H9 (cell line): ENCODE measurements at regions not wholly inside any gene's neighbourhood (a gene's known extent, or its start where the extent isn't known, plus 50 kb on each side); places are given as distances from the start of the nearest gene placed in this dataset.
"Not testable (repeated sequence)": the region's sequence is repeated elsewhere in the genome, so short reads cannot be mapped to it uniquely, and the experiment has no call there.

Experiments
- DNase-seq: peaks from one replicate; pipeline ENCODE4 v3.0.0-alpha.2; 2017
- H2AFZ ChIP-seq: one replicate; pipeline ENCODE4 v1.6.1; 2013; ENCODE audit warnings: mild to moderate bottlenecking, low read length, control low read depth, moderate library complexity
- H2AK5ac ChIP-seq: 2 replicates; pipeline ENCODE4 v1.6.1; 2013; ENCODE audit warnings: low read length, control low read depth, mixed read lengths; ENCODE audit not compliant: insufficient read length
- H2BK120ac ChIP-seq: one replicate; pipeline ENCODE4 v1.6.1; 2013; ENCODE audit warnings: low read depth, mild to moderate bottlenecking, low read length, control low read depth, inconsistent platforms; ENCODE audit not compliant: poor library complexity, severe bottlenecking
- H2BK12ac ChIP-seq: 2 replicates; pipeline ENCODE4 v1.6.1; 2013; ENCODE audit warnings: low read length, control low read depth, mixed read lengths, low read depth; ENCODE audit not compliant: insufficient read length
- H2BK15ac ChIP-seq: 2 replicates; pipeline ENCODE4 v1.6.1; 2013; ENCODE audit warnings: low read depth, low read length, control low read depth
- H2BK20ac ChIP-seq: one replicate; pipeline ENCODE4 v1.6.1; 2013; ENCODE audit warnings: low read depth, mild to moderate bottlenecking, low read length, control low read depth, inconsistent platforms; ENCODE audit not compliant: poor library complexity, severe bottlenecking
- H2BK5ac ChIP-seq: 2 replicates; pipeline ENCODE4 v1.6.1; 2013; ENCODE audit warnings: low read length, control low read depth, mixed read lengths; ENCODE audit not compliant: insufficient read length
- H3K14ac ChIP-seq: 2 replicates; pipeline ENCODE4 v1.6.1; 2013; ENCODE audit warnings: low read length, control low read depth; ENCODE audit not compliant: insufficient read depth
- H3K18ac ChIP-seq: 2 replicates; pipeline ENCODE4 v1.6.1; 2013; ENCODE audit warnings: low read depth, mild to moderate bottlenecking, mixed read lengths, low read length, control low read depth; ENCODE audit not compliant: insufficient read length
- H3K23ac ChIP-seq: 2 replicates; pipeline ENCODE4 v1.6.1; 2013; ENCODE audit warnings: low read length, control low read depth, mixed read lengths, low read depth; ENCODE audit not compliant: insufficient read length
- H3K23me2 ChIP-seq: 2 replicates; pipeline ENCODE4 v1.6.1; 2013; ENCODE audit warnings: low read depth, mild to moderate bottlenecking, mixed read lengths, low read length, control low read depth; ENCODE audit not compliant: insufficient read length, poor library complexity, severe bottlenecking
- H3K27ac ChIP-seq: 2 replicates; pipeline ENCODE4 v1.5.1; 2013; ENCODE audit warnings: low read length, control low read depth, mixed read lengths, low read depth; ENCODE audit not compliant: insufficient read length
- H3K27me3 ChIP-seq: 2 replicates; pipeline ENCODE4 v1.6.1; 2013; ENCODE audit warnings: low read length, control low read depth, inconsistent platforms; ENCODE audit not compliant: insufficient read depth
- H3K4ac ChIP-seq: 2 replicates; pipeline ENCODE4 v1.6.1; 2013; ENCODE audit warnings: low read depth, mild to moderate bottlenecking, control low read depth, inconsistent platforms, low read length, moderate library complexity
- H3K4me1 ChIP-seq: 2 replicates; pipeline ENCODE4 v1.6.1; 2013; ENCODE audit warnings: low read length, control low read depth, inconsistent platforms; ENCODE audit not compliant: insufficient read depth
- H3K4me2 ChIP-seq: 2 replicates; pipeline ENCODE4 v1.6.1; 2013; ENCODE audit warnings: low read length, control low read depth, mixed read lengths; ENCODE audit not compliant: insufficient read length, insufficient read depth
- H3K56ac ChIP-seq: 2 replicates; pipeline ENCODE4 v1.6.1; 2013; ENCODE audit warnings: low read depth, mild to moderate bottlenecking, mixed read lengths, low read length, control low read depth; ENCODE audit not compliant: insufficient read length
- H3K79me1 ChIP-seq: 2 replicates; pipeline ENCODE4 v1.6.1; 2013; ENCODE audit warnings: low read depth, mild to moderate bottlenecking, moderate library complexity, low read length, control low read depth, inconsistent platforms; ENCODE audit not compliant: insufficient read depth, poor library complexity, severe bottlenecking
- H3K79me2 ChIP-seq: 2 replicates; pipeline ENCODE4 v1.6.1; 2013; ENCODE audit warnings: low read length, control low read depth, inconsistent platforms; ENCODE audit not compliant: insufficient read depth
- H3K9ac ChIP-seq: 2 replicates; pipeline ENCODE4 v1.6.1; 2013; ENCODE audit warnings: low read length, control low read depth, mixed read lengths; ENCODE audit not compliant: insufficient read length; ENCODE audit errors: extremely low read depth
- H3K9me3 ChIP-seq: one replicate; pipeline ENCODE4 v1.6.1; 2013; ENCODE audit warnings: low read depth, low read length, inconsistent platforms; ENCODE audit not compliant: control insufficient read depth
- H3T11ph ChIP-seq: one replicate; pipeline ENCODE4 v1.6.1; 2013; ENCODE audit warnings: mild to moderate bottlenecking, low read length, control low read depth, inconsistent platforms
- H4K20me1 ChIP-seq: one replicate; pipeline ENCODE4 v1.6.1; 2013; ENCODE audit not compliant: control insufficient read depth, insufficient read length, insufficient read depth
- H4K5ac ChIP-seq: 2 replicates; pipeline ENCODE4 v1.6.1; 2013; ENCODE audit warnings: low read depth, mild to moderate bottlenecking, mixed read lengths, low read length, control low read depth; ENCODE audit not compliant: insufficient read length
- H4K8ac ChIP-seq: replicated peaks from 2 replicates; pipeline ENCODE4 v1.6.1; 2013; ENCODE audit warnings: low read length, control low read depth, mixed read lengths, low read depth; ENCODE audit not compliant: insufficient read length
- H4K91ac ChIP-seq: 2 replicates; pipeline ENCODE4 v1.6.1; 2013; ENCODE audit warnings: low read depth, mild to moderate bottlenecking, moderate library complexity, mixed read lengths, low read length, control low read depth; ENCODE audit not compliant: insufficient read length
- H3K27ac Mint-ChIP-seq, 3 experiments: 2 replicates in 2 of 3; 3 replicates in 1 of 3; pipeline ENCODE4 v1.8.0; 2020 to 2021; ENCODE audit warnings: mixed read lengths in 3 of 3, mild to moderate bottlenecking in 1 of 3, moderate library complexity in 1 of 3
- H3K27me3 Mint-ChIP-seq: 2 replicates; pipeline ENCODE4 v1.8.0; 2021; ENCODE audit warnings: low read depth, mild to moderate bottlenecking, moderate library complexity, mixed read lengths
- H3K36me3 Mint-ChIP-seq, 3 experiments: 2 replicates in 2 of 3; 3 replicates in 1 of 3; pipeline ENCODE4 v1.8.0; 2020 to 2021; ENCODE audit warnings: low read depth in 3 of 3, mixed read lengths in 3 of 3; ENCODE audit not compliant: insufficient read depth in 1 of 3
- H3K4me1 Mint-ChIP-seq, 2 experiments: 2 replicates each; pipeline ENCODE4 v1.8.0; 2020; ENCODE audit warnings: mixed read lengths in 2 of 2
- H3K4me3 Mint-ChIP-seq, 2 experiments: 2 replicates in 1 of 2; 3 replicates in 1 of 2; pipeline ENCODE4 v1.8.0; 2020 to 2021; ENCODE audit warnings: mild to moderate bottlenecking in 2 of 2, mixed read lengths in 2 of 2, moderate library complexity in 1 of 2
- H3K9me3 Mint-ChIP-seq, 2 experiments: 2 replicates in 1 of 2; 3 replicates in 1 of 2; pipeline ENCODE4 v1.8.0; 2020; ENCODE audit warnings: mild to moderate bottlenecking in 2 of 2, mixed read lengths in 2 of 2, moderate library complexity in 1 of 2
- WGBS: extraction: QIAGEN DNeasy Blood & Tissue Kit; methylation state at CpG from one replicate; pipeline ENCODE4 v1.1.7; 2013; ENCODE audit warnings: missing lambda C conversion rate, low lambda C conversion rate, mixed read lengths; ENCODE audit not compliant: insufficient read length; ENCODE audit errors: extremely low coverage; 5-methylcytosine and 5-hydroxymethylcytosine counted together
- TF ChIP-seq, protein P1 (sequence below): fragments of 200-600 bp; sonication (generic); conservative IDR thresholded peaks from 3 replicates; pipeline ENCODE4 v1.8.0; 2021; ENCODE audit warnings: antibody characterized with exemption, mild to moderate bottlenecking

DNA sequence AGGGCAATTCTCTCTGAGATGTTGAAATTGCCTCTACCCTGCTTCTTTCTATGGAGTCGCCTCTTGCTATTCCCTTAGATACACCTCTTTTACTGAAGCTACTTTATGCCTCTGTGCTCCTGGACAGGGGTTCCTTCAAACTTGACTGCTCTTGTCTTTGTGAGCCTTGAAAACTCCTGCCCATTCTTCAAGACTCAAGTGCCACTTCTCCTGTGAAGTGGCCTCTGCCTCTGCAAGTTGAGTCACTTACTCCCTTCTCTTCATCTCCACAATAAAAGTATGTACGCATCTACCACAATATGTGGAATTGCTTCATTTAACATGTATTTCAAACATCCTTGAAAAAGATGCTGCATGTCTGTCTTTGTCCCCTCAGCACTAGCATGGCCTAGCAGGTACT lies 66.0 kb upstream of the TPP2 start:
- H3K79me1 ChIP-seq: no peaks in the 10 kb centered on the region
- H3K23ac ChIP-seq: no peak overlapping the region
- no peak overlapping the region for H2AFZ ChIP-seq
- no peak overlapping the region for H3K14ac ChIP-seq
- Mint-ChIP-seq H3K27me3 (no peaks in the 10 kb centered on the region; the same call in 1 of the 2 replicates), H3K27ac (no peak overlapping the region; a peak in 1 of 7 replicates), H3K4me3 (no peak overlapping the region), H3K9me3 (peaks cover 0 to 3% of the 10 kb centered on the region in 2 experiments; a peak in 2 of 5 replicates), H3K36me3 (no peaks in the 10 kb centered on the region), H3K4me1 (peaks cover 12 to 14% of the 10 kb centered on the region in 2 experiments)
- H3K4ac ChIP-seq: no peak overlapping the region
- H3K79me2 ChIP-seq: no peaks in the 10 kb centered on the region
- H3K18ac ChIP-seq: no peak overlapping the region
- no peak overlapping the region for H3K27ac ChIP-seq
- H3K56ac ChIP-seq: no peak overlapping the region
- DNase-seq: no peak
- H2BK120ac ChIP-seq: no peak overlapping the region
- no peaks in the 10 kb centered on the region for H4K20me1 ChIP-seq
- no peak overlapping the region for H2BK12ac ChIP-seq
- no peak overlapping the region for H3T11ph ChIP-seq
- no peaks in the 10 kb centered on the region for H3K27me3 ChIP-seq
- H2BK5ac ChIP-seq: no peak overlapping the region
- H4K5ac ChIP-seq: no peak overlapping the region
- no peak overlapping the region for H3K9ac ChIP-seq
- no peak overlapping the region for H4K8ac ChIP-seq
- no peaks in the 10 kb centered on the region for H3K9me3 ChIP-seq
- no CpG with 5 or more reads among the region's 2 CpGs for WGBS
- no peak overlapping the region for H2AK5ac ChIP-seq
- TF ChIP-seq, protein P1, sequence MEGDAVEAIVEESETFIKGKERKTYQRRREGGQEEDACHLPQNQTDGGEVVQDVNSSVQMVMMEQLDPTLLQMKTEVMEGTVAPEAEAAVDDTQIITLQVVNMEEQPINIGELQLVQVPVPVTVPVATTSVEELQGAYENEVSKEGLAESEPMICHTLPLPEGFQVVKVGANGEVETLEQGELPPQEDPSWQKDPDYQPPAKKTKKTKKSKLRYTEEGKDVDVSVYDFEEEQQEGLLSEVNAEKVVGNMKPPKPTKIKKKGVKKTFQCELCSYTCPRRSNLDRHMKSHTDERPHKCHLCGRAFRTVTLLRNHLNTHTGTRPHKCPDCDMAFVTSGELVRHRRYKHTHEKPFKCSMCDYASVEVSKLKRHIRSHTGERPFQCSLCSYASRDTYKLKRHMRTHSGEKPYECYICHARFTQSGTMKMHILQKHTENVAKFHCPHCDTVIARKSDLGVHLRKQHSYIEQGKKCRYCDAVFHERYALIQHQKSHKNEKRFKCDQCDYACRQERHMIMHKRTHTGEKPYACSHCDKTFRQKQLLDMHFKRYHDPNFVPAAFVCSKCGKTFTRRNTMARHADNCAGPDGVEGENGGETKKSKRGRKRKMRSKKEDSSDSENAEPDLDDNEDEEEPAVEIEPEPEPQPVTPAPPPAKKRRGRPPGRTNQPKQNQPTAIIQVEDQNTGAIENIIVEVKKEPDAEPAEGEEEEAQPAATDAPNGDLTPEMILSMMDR: no peak
- no peak overlapping the region for H2BK20ac ChIP-seq
- H3K4me2 ChIP-seq: no peak overlapping the region
- no peaks in the 10 kb centered on the region; the same call in 1 of the 2 replicates for H3K4me1 ChIP-seq
- no peaks in the 10 kb centered on the region for H3K23me2 ChIP-seq
- H4K91ac ChIP-seq: no peak overlapping the region
- no peak overlapping the region for H2BK15ac ChIP-seq

DNA sequence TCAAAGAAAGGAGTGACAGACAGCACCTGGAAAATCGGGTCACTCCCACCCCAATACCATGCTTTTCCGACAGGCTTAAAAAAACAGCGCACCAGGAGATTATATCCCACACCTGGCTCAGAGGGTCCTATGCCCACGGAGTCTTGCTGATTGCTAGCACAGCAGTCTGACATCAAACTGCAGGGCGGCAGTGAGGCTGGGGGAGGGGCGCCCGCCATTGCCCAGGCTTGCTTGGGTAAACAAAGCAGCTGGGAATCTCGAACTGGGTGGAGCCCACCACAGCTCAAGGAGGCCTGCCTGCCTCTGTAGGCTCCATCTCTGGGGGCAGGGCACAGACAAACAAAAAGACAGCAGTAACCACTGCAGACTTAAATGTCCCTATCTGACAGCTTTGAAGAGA lies 74.5 kb upstream of the TPP2 start:
- H3K4me2 ChIP-seq, H3K9ac ChIP-seq, H2AK5ac ChIP-seq, H3K27me3 Mint-ChIP-seq, H4K5ac ChIP-seq, DNase-seq, H3K4ac ChIP-seq, H2BK20ac ChIP-seq, H3K23me2 ChIP-seq, H3K79me2 ChIP-seq, H3K27ac Mint-ChIP-seq, H3K18ac ChIP-seq, H3K27ac ChIP-seq, H3T11ph ChIP-seq, H2BK15ac ChIP-seq, H3K56ac ChIP-seq, H3K79me1 ChIP-seq, H3K4me3 Mint-ChIP-seq, H2BK12ac ChIP-seq, H3K14ac ChIP-seq, H4K91ac ChIP-seq, H3K9me3 ChIP-seq, H4K8ac ChIP-seq, H3K27me3 ChIP-seq, H3K23ac ChIP-seq, H4K20me1 ChIP-seq, H2BK120ac ChIP-seq, H3K4me1 Mint-ChIP-seq, H2BK5ac ChIP-seq, H2AFZ ChIP-seq, H3K4me1 ChIP-seq: not testable (repeated sequence)
- WGBS: no CpG with 5 or more reads among the region's 8 CpGs
- peaks cover 4 to 20% (median 7%) of the 10 kb centered on the region in 3 experiments for H3K36me3 Mint-ChIP-seq
- peaks cover 13 to 19% of the 10 kb centered on the region in 2 experiments for H3K9me3 Mint-ChIP-seq
